PC-9 (cell line): ENCODE measurements at regions not wholly inside any gene's neighbourhood (a gene's known extent, or its start where the extent isn't known, plus 50 kb on each side); places are given as distances from the start of the nearest gene placed in this dataset.

Source experiments
- BruUV-seq: library from RNA; stranded (reverse); fragments of 400-500 nt; replicated peaks from 2 replicates; lab custom pipeline; 2021; lab: Mats Ljungman, UMichigan
- CTCF ChIA-PET: fragments of 300-600 bp; sonication (Branson Sonifier 250); formaldehyde crosslinking; loops from one replicate; lab custom pipeline; 2022; ENCODE audit warnings: antibody characterized with exemption; lab: Charles Lee
- POLR2A ChIA-PET: fragments of 300-600 bp; sonication (Branson Sonifier 250); formaldehyde crosslinking; loops from one replicate; lab custom pipeline; 2022; ENCODE audit warnings: antibody characterized with exemption; ENCODE audit not compliant: unreplicated experiment; lab: Charles Lee
- DNase-seq, 2 experiments: peaks; one replicate each; pipeline versions ENCODE4 v3.0.0 to v3.0.0-alpha.2; 2015 to 2022; ENCODE audit warnings: mixed read lengths in 1 of 2
- H2AFZ ChIP-seq: fragments of 200-600 bp; sonication (generic); 2 replicates; pipeline ENCODE4 v1.8.1; 2017; ENCODE audit warnings: antibody characterized with exemption
- H3F3A ChIP-seq: fragments of 200-600 bp; sonication (generic); 2 replicates; pipeline ENCODE4 v1.8.1; 2017; ENCODE audit warnings: antibody characterized with exemption, mild to moderate bottlenecking, low read depth; ENCODE audit not compliant: insufficient read depth
- H3K27ac ChIP-seq: fragments of 200-600 bp; sonication (generic); 2 replicates; pipeline ENCODE4 v1.6.1; 2016; ENCODE audit warnings: mixed run types
- H3K27me3 ChIP-seq: fragments of 200-600 bp; sonication (generic); 2 replicates; pipeline ENCODE4 v1.6.1; 2016; ENCODE audit warnings: low read depth, mixed run types; ENCODE audit not compliant: insufficient read depth
- H3K36me3 ChIP-seq: fragments of 200-600 bp; sonication (generic); 2 replicates; pipeline ENCODE4 v1.6.1; 2016; ENCODE audit warnings: low read depth, mixed run types
- H3K4me1 ChIP-seq: fragments of 200-600 bp; sonication (generic); replicated peaks from 2 replicates; pipeline ENCODE4 v1.6.1; 2016; ENCODE audit warnings: mixed run types; ENCODE audit not compliant: insufficient read depth
- H3K4me2 ChIP-seq: fragments of 200-600 bp; sonication (generic); 2 replicates; pipeline ENCODE4 v1.6.1; 2017; ENCODE audit warnings: mixed run types
- H3K4me3 ChIP-seq: fragments of 200-600 bp; sonication (generic); 2 replicates; pipeline ENCODE4 v1.6.1; 2016; ENCODE audit warnings: mixed run types
- H3K79me2 ChIP-seq: fragments of 200-600 bp; sonication (generic); 2 replicates; pipeline ENCODE4 v1.6.1; 2017; ENCODE audit warnings: low read depth, mixed run types
- H3K9me2 ChIP-seq: fragments of 200-600 bp; sonication (generic); 2 replicates; pipeline ENCODE4 v1.8.1; 2017; ENCODE audit warnings: mild to moderate bottlenecking; ENCODE audit not compliant: insufficient read depth
- H3K9me3 ChIP-seq: fragments of 200-600 bp; sonication (generic); 2 replicates; pipeline ENCODE4 v1.8.1; 2016; ENCODE audit warnings: low read depth; ENCODE audit not compliant: insufficient read depth
- H4K20me1 ChIP-seq: fragments of 200-600 bp; sonication (generic); 2 replicates; pipeline ENCODE4 v1.8.1; 2017; ENCODE audit not compliant: insufficient read depth
- EZH2 ChIP-seq: fragments of 200-600 bp; sonication (generic); IDR thresholded peaks from 2 replicates; pipeline ENCODE4 v1.8.0; 2017; ENCODE audit warnings: antibody characterized with exemption, low read depth
- intact Hi-C: fragments of 100-400 bp; cut with micrococcal nuclease; formaldehyde crosslinking; loops from one replicate; pipeline ENCODE4 v1.10.0; 2022; ENCODE audit not compliant: unreplicated experiment
- TF ChIP-seq, protein P1 (sequence below): fragments of 200-600 bp; sonication (generic); conservative IDR thresholded peaks from 2 replicates; pipeline ENCODE4 v1.6.1; 2017; ENCODE audit warnings: mixed run types, antibody characterized with exemption, mild to moderate bottlenecking, moderate library complexity

- H3K27ac ChIP-seq = no peak overlapping the region
- TF ChIP-seq, protein P1, sequence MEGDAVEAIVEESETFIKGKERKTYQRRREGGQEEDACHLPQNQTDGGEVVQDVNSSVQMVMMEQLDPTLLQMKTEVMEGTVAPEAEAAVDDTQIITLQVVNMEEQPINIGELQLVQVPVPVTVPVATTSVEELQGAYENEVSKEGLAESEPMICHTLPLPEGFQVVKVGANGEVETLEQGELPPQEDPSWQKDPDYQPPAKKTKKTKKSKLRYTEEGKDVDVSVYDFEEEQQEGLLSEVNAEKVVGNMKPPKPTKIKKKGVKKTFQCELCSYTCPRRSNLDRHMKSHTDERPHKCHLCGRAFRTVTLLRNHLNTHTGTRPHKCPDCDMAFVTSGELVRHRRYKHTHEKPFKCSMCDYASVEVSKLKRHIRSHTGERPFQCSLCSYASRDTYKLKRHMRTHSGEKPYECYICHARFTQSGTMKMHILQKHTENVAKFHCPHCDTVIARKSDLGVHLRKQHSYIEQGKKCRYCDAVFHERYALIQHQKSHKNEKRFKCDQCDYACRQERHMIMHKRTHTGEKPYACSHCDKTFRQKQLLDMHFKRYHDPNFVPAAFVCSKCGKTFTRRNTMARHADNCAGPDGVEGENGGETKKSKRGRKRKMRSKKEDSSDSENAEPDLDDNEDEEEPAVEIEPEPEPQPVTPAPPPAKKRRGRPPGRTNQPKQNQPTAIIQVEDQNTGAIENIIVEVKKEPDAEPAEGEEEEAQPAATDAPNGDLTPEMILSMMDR = no peak
- no peak for TF ChIP-seq EZH2
- CTCF ChIA-PET = no interaction called here
- no peak for DNase-seq
- no peaks in the 10 kb centered on the region for H3K4me1 ChIP-seq
- no peak overlapping the region for H2AFZ ChIP-seq
- no peaks in the 10 kb centered on the region for H3K27me3 ChIP-seq
- H3K4me3 ChIP-seq = no peak overlapping the region
- POLR2A ChIA-PET = no interaction called here
- intact Hi-C loops = no loop called here
- H3F3A ChIP-seq = no peaks in the 10 kb centered on the region
- H3K36me3 ChIP-seq = no peaks in the 10 kb centered on the region
- no peaks in the 10 kb centered on the region for H4K20me1 ChIP-seq
- no peaks in the 10 kb centered on the region for H3K9me2 ChIP-seq
- no peaks in the 10 kb centered on the region for H3K9me3 ChIP-seq
- H3K79me2 ChIP-seq = no peaks in the 10 kb centered on the region
- H3K4me2 ChIP-seq = no peak overlapping the region
- BruUV-seq = no TSS peak
Observed at GRCh38 chr11:101264306-101264705, 134.7 kb upstream of the PGR start.

DNA sequence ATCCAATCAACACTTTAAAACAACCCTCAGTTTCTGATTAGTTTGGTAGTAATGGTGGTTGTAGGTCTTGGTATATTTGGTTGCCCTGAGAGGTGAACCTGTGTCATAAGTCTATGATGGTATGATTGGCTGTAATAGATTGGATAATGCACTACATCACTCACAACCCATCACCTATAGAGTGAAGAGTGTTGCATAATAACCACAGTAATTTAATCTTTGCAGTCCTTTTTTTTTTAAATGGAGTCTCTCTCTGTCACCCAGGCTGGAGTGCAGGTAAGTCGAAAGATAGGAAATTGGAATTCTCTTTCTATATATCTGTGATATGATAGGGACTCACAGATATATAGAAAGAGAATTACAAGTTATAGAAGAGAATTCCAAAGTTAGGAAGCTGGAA lies 133.4 kb upstream of the PGR start:
- no peak for DNase-seq
- Histone ChIP-seq H3F3A (no peaks in the 10 kb centered on the region), H3K9me2 (no peaks in the 10 kb centered on the region), H3K27me3 (no peaks in the 10 kb centered on the region), H3K4me3 (no peak overlapping the region), H3K9me3 (no peaks in the 10 kb centered on the region), H2AFZ (no peak overlapping the region), H3K4me1 (no peaks in the 10 kb centered on the region), H3K36me3 (no peaks in the 10 kb centered on the region), H3K4me2 (no peak overlapping the region), H3K79me2 (no peaks in the 10 kb centered on the region), H3K27ac (no peak overlapping the region), H4K20me1 (no peaks in the 10 kb centered on the region)
- TF ChIP-seq, protein P1 = no peak
- TF ChIP-seq EZH2 = no peak
- ChIA-PET POLR2A (no interaction called here), CTCF (interaction anchor here (0.9 kb wide), 1 partner anchor 172 kb away, joined by 4 read pairs; no protein-coding TSS in a partner anchor)
- intact Hi-C loops = no loop called here
- BruUV-seq = no TSS peak

GRCh38 chr11:101262258-101262657 lies 132.6 kb upstream of the PGR start:
- Histone ChIP-seq H4K20me1 (no peaks in the 10 kb centered on the region), H3K27ac (no peak overlapping the region), H3K9me2 (no peaks in the 10 kb centered on the region), H3F3A (no peaks in the 10 kb centered on the region), H3K79me2 (no peaks in the 10 kb centered on the region), H2AFZ (no peak overlapping the region; the same call in 1 of the 2 replicates), H3K9me3 (no peaks in the 10 kb centered on the region), H3K4me3 (no peak overlapping the region), H3K36me3 (no peaks in the 10 kb centered on the region), H3K4me1 (no peaks in the 10 kb centered on the region), H3K4me2 (no peak overlapping the region), H3K27me3 (no peaks in the 10 kb centered on the region)
- intact Hi-C loops = no loop called here
- ChIA-PET CTCF (no interaction called here), POLR2A (no interaction called here)
- no peak for DNase-seq
- no TSS peak for BruUV-seq
- TF ChIP-seq, protein P1 = no peak
- TF ChIP-seq EZH2 = no peak
